Keratinocyte (primary cell): ENCODE measurements at regions not wholly inside any gene's neighbourhood (a gene's known extent, or its start where the extent isn't known, plus 50 kb on each side); places are given as distances from the start of the nearest gene placed in this dataset.

Experiments used
- DNase-seq: peaks from one replicate; pipeline ENCODE4 v3.0.0-alpha.2; 2011; ENCODE audit warnings: low read depth, missing footprints, low spot score
- FAIRE-seq: peaks from 2 replicates; lab custom pipeline; 2011; peaks lifted over from hg19 to GRCh38; lab: Jason Lieb, UNC
- H2AFZ ChIP-seq: 2 replicates; pipeline ENCODE4 v1.6.0; 2012; ENCODE audit warnings: low read length, control low read depth, inconsistent platforms; ENCODE audit not compliant: control insufficient read depth
- H3K27ac ChIP-seq: 2 replicates; pipeline ENCODE4 v1.5.1; 2011; ENCODE audit warnings: low read length; ENCODE audit not compliant: control insufficient read depth, insufficient read depth
- H3K27me3 ChIP-seq: 3 replicates; pipeline ENCODE4 v1.6.0; 2011; ENCODE audit warnings: low read length; ENCODE audit not compliant: control insufficient read depth, insufficient read depth; ENCODE audit errors: extremely low read depth
- H3K36me3 ChIP-seq, 2 experiments: 2 replicates in 1 of 2; 3 replicates in 1 of 2; pipeline ENCODE4 v1.5.1; 2011; ENCODE audit warnings: low read length in 2 of 2, mild to moderate bottlenecking in 1 of 2; ENCODE audit not compliant: control insufficient read depth in 2 of 2, insufficient read depth in 2 of 2; ENCODE audit errors: extremely low read depth in 1 of 2
- H3K4me1 ChIP-seq: 3 replicates; pipeline ENCODE4 v1.5.1; 2011; ENCODE audit warnings: low read length; ENCODE audit not compliant: control insufficient read depth, insufficient read depth; ENCODE audit errors: extremely low read depth
- H3K4me2 ChIP-seq: 3 replicates; pipeline ENCODE4 v1.6.0; 2011; ENCODE audit warnings: low read depth, low read length; ENCODE audit not compliant: control insufficient read depth, insufficient read depth; ENCODE audit errors: extremely low read depth
- H3K4me3 ChIP-seq, 3 experiments: fragments of 200-600 bp in 1 of 3; sonication (generic) in 1 of 3; 2 replicates in 2 of 3; 3 replicates in 1 of 3; pipeline ENCODE4 v1.5.1; 2011 to 2016; ENCODE audit warnings: low read length in 3 of 3, mild to moderate bottlenecking in 3 of 3, control low read depth in 2 of 3, inconsistent platforms in 1 of 3, low read depth in 1 of 3, mixed read lengths in 1 of 3, mixed run types in 1 of 3, moderate library complexity in 1 of 3; ENCODE audit not compliant: control insufficient read depth in 2 of 3, insufficient read depth in 2 of 3; ENCODE audit errors: extremely low read depth in 1 of 3
- H3K79me2 ChIP-seq: 2 replicates; pipeline ENCODE4 v1.6.0; 2012; ENCODE audit warnings: low read length; ENCODE audit not compliant: control insufficient read depth, insufficient read depth
- H3K9ac ChIP-seq: 3 replicates; pipeline ENCODE4 v1.6.0; 2011; ENCODE audit warnings: low read length; ENCODE audit not compliant: control insufficient read depth, insufficient read depth; ENCODE audit errors: extremely low read depth
- H3K9me1 ChIP-seq: 3 replicates; pipeline ENCODE4 v1.6.0; 2011; ENCODE audit warnings: low read length; ENCODE audit not compliant: control insufficient read depth, insufficient read depth; ENCODE audit errors: extremely low read depth
- H3K9me3 ChIP-seq: 2 replicates; pipeline ENCODE4 v1.5.1; 2012; ENCODE audit warnings: low read depth, low read length; ENCODE audit not compliant: control insufficient read depth
- H4K20me1 ChIP-seq: 3 replicates; pipeline ENCODE4 v1.6.0; 2011; ENCODE audit warnings: low read length; ENCODE audit not compliant: control insufficient read depth, insufficient read depth; ENCODE audit errors: extremely low read depth
- EZH2 ChIP-seq: IDR thresholded peaks from one replicate; pipeline ENCODE4 v1.6.1; 2012; ENCODE audit warnings: inconsistent platforms, mild to moderate bottlenecking, low read length, moderate library complexity
- dilution Hi-C: fragments of 300-500 bp; cut with MboI; formaldehyde crosslinking; loops from one replicate; pipeline ENCODE4 v1.7.0; 2020; ENCODE audit warnings: low sequenced_read_pairs; ENCODE audit not compliant: extremely low pct_ligation_motif_present
- TF ChIP-seq, protein P1 (sequence below), 3 experiments: IDR thresholded peaks in 1 of 3; conservative IDR thresholded peaks in 1 of 3; optimal IDR thresholded peaks in 1 of 3; 2 replicates in 2 of 3; 3 replicates in 1 of 3; pipeline versions ENCODE3 to v1.5.1; 2011; ENCODE audit warnings: low read length in 3 of 3, mild to moderate bottlenecking in 3 of 3, moderate library complexity in 2 of 3, control low read depth in 1 of 3, inconsistent platforms in 1 of 3; ENCODE audit not compliant: insufficient read depth in 2 of 3; ENCODE audit errors: extremely low read depth in 1 of 3

DNA sequence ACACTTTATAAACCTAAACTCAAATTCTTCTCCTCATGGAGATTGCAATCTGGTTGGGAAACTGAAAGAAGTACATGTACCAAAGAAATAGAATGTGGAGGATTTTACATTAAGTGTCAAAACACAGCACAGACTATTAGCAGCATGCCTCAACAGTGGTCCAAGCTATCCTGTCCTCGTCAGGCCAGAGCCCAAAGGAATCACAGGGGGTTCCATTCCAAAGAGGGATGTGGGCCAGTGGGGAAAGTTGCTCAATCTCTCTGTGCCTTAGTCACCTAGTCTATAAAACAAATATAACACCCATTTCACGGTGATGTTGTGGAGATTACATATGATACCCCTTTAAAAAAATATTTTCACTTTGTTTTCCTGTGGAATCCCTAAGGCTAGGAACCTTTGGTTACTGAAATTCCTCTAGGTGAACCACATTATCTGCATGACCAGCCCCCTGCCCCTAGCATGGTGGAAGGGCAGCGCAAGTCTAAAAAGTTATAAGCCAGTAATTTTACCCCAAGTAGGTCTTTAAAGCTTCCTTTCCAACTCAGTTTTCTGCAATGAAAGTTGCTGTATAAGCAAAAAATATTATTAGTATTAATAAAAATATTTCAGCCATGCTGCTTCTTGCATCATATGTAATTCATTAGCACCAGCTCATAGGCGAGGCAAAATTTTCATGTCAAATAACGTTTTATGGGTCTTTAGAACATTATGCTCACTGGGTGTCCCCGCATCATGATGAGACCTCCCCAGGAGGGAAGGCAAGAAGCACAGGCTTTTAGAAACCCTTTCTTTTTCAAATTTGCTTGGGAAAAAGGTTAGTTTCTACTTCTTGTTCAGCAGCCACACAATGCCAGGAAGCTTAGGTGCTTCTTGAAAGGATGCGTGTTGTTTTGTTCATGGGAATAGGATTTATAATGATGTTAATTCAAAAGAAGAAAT is 548.8 kb upstream of the PKN2 start:
- Histone ChIP-seq H3K4me2 (no peak overlapping the region), H3K27me3 (no peaks in the 10 kb centered on the region), H2AFZ (no peak overlapping the region), H3K9ac (no peak overlapping the region), H3K27ac (no peak overlapping the region), H3K9me1 (no peaks in the 10 kb centered on the region), H3K79me2 (no peaks in the 10 kb centered on the region), H3K4me1 (no peaks in the 10 kb centered on the region), H4K20me1 (no peaks in the 10 kb centered on the region), H3K9me3 (no peaks in the 10 kb centered on the region), H3K36me3 (no peaks in the 10 kb centered on the region), H3K4me3 (no peak overlapping the region)
- dilution Hi-C loops, result no loop called here
- TF ChIP-seq, protein P1, sequence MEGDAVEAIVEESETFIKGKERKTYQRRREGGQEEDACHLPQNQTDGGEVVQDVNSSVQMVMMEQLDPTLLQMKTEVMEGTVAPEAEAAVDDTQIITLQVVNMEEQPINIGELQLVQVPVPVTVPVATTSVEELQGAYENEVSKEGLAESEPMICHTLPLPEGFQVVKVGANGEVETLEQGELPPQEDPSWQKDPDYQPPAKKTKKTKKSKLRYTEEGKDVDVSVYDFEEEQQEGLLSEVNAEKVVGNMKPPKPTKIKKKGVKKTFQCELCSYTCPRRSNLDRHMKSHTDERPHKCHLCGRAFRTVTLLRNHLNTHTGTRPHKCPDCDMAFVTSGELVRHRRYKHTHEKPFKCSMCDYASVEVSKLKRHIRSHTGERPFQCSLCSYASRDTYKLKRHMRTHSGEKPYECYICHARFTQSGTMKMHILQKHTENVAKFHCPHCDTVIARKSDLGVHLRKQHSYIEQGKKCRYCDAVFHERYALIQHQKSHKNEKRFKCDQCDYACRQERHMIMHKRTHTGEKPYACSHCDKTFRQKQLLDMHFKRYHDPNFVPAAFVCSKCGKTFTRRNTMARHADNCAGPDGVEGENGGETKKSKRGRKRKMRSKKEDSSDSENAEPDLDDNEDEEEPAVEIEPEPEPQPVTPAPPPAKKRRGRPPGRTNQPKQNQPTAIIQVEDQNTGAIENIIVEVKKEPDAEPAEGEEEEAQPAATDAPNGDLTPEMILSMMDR (optimal IDR thresholded peaks at IDR 0.05 in 1 of 3, IDR thresholded peaks at IDR 0.05 in 1 of 3, conservative IDR thresholded peaks at IDR 0.05 in 1 of 3; ENCODE audit: extremely low read depth in 1 of 3, insufficient read depth in 2 of 3, low read length in 3 of 3), result no peak
- no peak for TF ChIP-seq EZH2
- DNase-seq (no peak), FAIRE-seq (no peak)

DNA sequence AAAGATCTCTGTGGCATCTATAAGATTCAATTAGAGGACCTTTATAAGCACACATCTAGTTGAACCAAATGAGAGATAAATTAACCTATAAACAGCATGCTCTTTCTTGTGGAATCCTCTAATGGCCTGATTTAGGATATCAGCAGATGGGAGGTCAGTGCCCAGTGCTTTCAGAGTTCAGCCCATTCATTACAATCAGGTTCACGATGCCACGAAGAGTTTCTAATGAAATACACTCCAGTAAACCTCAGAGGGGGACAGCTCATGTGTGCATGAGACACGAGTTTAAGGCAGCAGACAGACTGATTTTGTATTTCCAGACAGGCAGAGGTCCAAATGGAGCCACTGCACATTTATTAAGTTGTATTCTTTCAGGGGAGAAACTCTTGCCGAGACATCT is 544.4 kb upstream of the PKN2 start:
- H3K9me3 ChIP-seq, result no peaks in the 10 kb centered on the region
- DNase-seq (no peak), FAIRE-seq (no peak)
- no peaks in the 10 kb centered on the region for H3K4me1 ChIP-seq
- H2AFZ ChIP-seq, result no peak overlapping the region
- H3K36me3 ChIP-seq, result no peaks in the 10 kb centered on the region
- no peak overlapping the region for H3K9ac ChIP-seq
- no peaks in the 10 kb centered on the region for H3K27me3 ChIP-seq
- no peak overlapping the region for H3K4me3 ChIP-seq
- H3K9me1 ChIP-seq, result no peaks in the 10 kb centered on the region
- dilution Hi-C loops, result no loop called here
- no peak overlapping the region for H3K4me2 ChIP-seq
- H3K79me2 ChIP-seq, result no peaks in the 10 kb centered on the region
- TF ChIP-seq EZH2, result no peak
- TF ChIP-seq, protein P1 (optimal IDR thresholded peaks at IDR 0.05 in 1 of 3, IDR thresholded peaks at IDR 0.05 in 1 of 3, conservative IDR thresholded peaks at IDR 0.05 in 1 of 3; ENCODE audit: extremely low read depth in 1 of 3, insufficient read depth in 2 of 3, low read length in 3 of 3), result no peak
- no peaks in the 10 kb centered on the region for H4K20me1 ChIP-seq
- no peak overlapping the region for H3K27ac ChIP-seq
